Embryonic facial prominence (tissue), 1 donor: ENCODE measurements at regions not wholly inside any gene's neighbourhood (a gene's known extent, or its start where the extent isn't known, plus 50 kb on each side); places are given as distances from the start of the nearest gene placed in this dataset.
"Not testable (repeated sequence)": the region's sequence is repeated elsewhere in the genome, so short reads cannot be mapped to it uniquely, and the experiment has no call there.

Experiments used
- DNase-seq: peaks from one replicate; pipeline ENCODE4 v3.0.0-alpha.2; 2016; ENCODE audit errors: extremely low spot score

GRCh38 chr3:15989419-15989818 is 185.1 kb upstream of the GALNT15 start:
- no peak for DNase-seq

DNA sequence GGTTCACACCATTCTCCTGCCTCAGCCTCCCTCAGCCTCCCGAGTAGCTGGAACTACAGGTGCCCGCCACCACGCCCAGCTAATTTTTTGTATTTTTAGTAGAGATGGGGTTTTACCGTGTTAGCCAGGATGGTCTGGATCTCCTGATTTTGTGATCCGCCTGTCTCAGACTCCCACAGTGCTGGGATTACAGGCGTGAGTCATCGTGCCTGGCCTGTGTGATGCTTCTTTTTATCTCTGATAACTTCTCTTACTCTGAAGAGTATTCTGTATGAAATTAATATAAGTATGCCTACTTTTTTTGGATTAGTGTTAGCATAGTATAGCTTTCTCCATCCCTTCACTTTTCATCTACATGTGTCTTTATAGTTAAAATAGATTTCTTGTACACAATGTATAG is 180.8 kb upstream of the GALNT15 start:
- DNase-seq, result not testable (repeated sequence)

DNA sequence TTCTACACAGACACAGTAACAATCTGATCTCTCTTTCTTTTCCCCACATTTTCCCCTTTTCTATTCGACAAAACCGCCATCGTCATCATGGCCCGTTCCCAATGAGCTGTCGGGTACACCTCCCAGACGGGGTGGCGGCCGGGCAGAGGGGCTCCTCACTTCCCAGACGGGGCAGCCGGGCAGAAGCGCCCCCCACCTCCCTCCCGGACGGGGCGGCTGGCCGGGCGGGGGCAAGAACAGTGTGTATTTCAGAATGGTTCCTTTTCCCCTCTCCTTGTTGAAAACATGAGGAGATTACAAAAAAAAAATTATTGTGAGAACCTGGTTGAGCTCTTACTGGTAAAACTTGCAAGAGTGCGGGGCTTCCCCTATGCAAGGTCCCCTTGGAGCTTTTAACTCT is 178.0 kb upstream of the GALNT15 start:
- DNase-seq, result not testable (repeated sequence)

DNA sequence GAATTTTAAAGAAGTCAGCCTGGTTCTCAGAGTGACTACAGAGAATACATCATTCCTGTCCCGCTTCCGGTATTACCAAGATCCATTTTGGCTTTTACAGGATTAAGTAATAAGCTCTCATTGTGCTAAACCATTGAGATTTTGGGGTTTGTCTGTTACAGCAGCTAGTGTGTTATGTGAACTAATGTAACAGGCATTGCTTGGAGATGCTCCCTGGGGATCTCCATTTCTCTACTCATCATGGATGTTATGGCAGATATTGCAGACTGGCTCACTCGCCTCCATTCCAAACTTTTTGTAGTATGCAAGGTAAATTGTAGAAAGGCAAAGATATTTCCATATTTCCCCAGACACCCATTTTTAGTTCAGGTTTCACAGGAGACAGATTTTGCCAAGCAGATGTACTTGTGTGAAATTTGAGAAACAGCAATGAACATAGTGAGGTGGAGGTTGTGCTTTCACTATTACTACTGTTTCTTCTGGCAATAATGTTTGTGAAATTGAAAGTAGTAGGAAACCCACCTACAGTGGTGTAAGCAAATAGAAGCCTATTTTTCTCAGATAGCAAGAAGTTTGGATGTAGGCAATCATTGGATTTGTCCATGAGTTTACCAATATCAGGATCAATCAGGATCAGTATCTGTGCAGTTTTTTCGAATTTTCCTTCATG is 177.1 kb upstream of the GALNT15 start:
- no peak for DNase-seq

GRCh38 chr3:15998911-15999310 is 175.6 kb upstream of the GALNT15 start:
- DNase-seq, result no peak

- no peak for DNase-seq
Measured at GRCh38 chr3:16004812-16005211, 169.7 kb upstream of the GALNT15 start.

GRCh38 chr3:16011376-16011775 is 163.1 kb upstream of the GALNT15 start:
- DNase-seq, result no peak

DNA sequence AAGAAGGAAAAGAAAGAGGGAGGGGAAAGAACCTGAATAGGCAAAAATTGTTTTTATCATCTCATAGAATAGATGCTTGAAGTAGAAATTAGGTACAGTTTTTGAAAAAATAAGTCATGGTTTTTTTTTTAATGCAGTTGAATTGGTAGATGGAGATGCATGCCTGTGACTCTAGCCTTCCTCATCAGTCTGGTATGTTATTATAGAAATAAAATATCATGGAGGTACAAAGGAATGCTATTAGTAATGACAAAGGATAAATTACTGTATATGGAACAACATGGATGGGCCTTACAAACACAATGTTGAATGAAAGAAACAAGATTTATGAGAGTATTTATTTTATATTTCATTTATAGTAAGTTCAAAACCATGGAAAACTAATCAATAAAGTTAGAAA is 162.4 kb upstream of the GALNT15 start:
- DNase-seq, result no peak

- DNase-seq, result no peak
Measured at GRCh38 chr3:16013568-16013967, 160.9 kb upstream of the GALNT15 start.

GRCh38 chr3:16021801-16022200 is 152.7 kb upstream of the GALNT15 start:
- DNase-seq, result not testable (repeated sequence)

DNA sequence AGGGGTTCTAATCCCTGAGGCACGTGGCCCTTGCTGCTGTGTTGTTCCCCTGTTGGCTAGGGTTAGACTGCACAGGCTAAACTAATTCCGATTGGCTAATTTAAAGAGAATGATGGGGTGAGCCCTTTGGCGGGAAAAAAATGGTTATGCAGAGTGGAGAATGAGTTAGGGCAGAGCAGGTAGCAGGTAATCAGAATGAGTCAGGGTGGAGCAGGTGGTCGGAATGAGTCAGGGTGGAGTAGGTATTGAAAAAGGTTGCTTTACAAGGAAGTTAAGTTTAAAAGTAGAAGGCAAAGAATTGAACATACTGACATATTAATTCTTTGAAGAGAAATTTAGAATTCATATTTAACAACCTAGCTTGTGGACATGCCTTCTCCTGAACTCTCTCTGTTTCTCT is 150.6 kb upstream of the GALNT15 start:
- DNase-seq, result not testable (repeated sequence)

- no peak for DNase-seq
Measured at GRCh38 chr3:16024548-16024947, 149.9 kb upstream of the GALNT15 start.

DNA sequence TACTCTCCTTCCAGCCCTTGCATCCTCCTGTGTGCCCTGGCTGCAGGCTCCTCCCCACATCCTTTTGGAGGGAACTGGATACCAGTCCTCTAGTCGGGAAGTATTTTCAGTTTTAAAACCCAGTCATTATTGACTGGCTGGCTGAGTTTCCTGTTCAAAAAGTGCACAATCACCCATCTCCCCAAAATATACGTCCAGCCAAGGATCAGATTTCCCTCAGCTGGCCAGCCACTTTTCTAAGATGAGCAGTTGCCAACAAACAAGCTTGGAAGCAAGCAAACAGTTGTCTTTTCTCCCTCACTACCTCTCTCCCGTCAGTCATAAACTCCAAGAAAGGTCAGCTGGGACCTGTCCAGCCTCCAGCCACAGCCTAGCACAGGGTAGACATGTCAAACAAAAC is 147.7 kb upstream of the GALNT15 start:
- DNase-seq, result no peak

GRCh38 chr3:16028604-16029003 is 145.9 kb upstream of the GALNT15 start:
- no peak for DNase-seq

DNA sequence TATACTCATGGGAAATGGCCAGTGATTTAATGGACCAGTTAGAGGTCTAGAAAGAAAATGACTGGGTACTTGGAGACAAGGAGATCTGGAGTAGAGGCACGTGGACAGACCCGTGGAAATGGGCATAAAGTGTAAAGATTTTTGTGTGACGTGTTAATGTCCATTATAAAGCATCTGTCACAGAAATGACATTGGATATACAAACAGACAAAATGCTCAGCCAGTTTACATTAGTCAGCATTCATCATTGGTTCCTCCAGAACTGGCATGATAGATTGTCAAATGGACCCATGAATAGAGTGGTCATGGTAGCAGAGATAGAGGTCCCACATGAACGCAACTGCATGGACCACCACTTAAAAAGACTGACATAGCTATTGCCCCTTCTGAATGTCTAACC is 144.1 kb upstream of the GALNT15 start:
- no peak for DNase-seq

DNA sequence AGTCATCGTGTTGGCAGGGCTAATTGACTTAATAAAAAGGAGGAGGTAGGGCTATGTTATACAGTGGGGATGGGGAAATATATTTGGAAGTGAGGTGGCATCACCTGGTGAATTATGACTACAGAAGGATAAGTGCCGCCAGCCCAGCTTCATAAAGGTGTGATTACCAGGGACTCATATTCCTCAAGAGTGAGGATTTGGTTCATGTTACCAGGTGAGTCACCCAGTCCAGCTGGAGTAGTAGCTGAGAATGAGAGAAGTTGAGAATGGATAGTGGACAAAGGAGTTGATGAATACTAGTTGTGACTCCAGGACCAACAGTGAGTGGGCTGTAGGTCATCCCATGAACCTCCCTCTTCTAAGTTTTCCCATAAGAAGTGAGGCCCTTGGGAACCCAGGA is 143.0 kb upstream of the GALNT15 start:
- DNase-seq, result no peak

DNA sequence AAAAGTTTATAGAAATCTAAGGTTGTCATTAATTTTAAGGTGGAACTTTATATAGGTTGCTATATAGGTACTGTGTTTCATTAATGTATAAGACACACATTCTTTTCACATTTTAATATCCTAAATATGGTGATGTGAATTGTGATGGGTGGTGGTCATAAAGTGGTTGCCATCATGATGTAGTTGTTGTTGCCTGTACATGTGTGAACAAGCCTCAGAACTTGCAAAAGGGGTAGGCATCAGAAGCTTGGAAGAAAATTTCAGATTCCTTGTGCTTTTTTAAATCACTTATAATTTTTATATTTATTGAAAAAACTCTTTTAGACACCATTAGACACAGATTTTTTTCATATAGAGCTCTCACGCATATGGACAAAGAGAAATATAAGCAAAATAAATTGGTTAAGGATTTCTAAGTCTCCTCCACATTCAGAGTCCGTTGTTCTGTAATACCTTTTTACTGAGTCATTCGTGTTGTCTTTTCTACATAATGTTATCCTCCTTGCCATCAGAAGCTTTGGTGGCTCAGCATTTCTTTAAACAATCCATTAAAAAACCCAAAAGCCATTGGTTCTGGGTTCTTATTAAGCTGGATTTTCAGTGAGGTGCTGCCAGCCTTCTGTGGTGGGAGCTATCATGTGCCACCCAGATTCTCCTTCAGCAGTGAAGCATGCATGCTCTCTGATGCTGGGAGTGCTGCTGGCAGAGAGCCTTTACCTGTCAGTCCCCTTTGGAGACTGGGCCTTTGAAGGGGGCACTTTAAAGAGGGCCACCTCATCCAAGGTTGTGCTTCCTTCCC is 140.4 kb upstream of the GALNT15 start:
- no peak for DNase-seq

- no peak for DNase-seq
Measured at GRCh38 chr3:16040991-16041390, 133.5 kb upstream of the GALNT15 start.

DNA sequence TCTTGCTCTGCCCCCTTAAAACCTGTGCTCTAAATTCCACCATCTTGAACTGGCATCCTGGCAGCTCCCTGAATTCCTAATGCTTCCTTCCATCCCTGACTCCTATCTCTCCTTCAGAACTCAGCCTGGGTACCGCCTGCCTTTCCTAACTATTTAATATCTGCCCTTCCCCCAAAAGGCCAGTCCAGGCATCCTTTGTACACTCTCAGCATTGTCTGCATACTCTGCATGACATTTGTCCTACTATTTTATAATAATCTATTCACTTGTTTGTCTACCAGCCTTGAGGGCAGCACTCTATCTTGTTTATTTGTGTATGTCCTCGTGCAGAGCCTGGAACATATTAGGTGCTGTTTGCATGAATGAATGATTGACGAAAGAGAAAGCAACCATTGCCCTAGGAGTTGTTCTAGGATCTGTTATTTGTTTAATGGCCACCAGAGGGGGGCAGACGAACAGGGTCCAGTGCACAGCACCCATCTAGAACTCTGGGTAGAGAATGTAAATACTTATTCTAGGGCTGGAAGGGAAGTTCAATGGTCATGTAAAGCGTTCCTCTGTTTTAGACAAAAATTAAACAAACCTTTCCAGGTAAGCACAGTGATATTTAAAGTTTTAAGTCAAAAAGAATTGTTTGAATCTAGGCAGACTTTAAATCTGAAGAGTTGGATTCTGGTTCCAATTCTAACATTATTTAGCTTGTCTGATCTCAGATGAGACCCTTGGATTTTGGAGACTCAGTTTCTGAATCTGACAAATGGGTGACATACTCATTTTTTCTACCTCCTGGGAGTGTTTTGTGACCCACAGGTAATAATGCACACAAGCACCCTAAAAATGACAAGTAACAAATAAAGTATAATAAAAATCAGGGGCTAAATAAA is 125.8 kb upstream of the GALNT15 start:
- no peak for DNase-seq

DNA sequence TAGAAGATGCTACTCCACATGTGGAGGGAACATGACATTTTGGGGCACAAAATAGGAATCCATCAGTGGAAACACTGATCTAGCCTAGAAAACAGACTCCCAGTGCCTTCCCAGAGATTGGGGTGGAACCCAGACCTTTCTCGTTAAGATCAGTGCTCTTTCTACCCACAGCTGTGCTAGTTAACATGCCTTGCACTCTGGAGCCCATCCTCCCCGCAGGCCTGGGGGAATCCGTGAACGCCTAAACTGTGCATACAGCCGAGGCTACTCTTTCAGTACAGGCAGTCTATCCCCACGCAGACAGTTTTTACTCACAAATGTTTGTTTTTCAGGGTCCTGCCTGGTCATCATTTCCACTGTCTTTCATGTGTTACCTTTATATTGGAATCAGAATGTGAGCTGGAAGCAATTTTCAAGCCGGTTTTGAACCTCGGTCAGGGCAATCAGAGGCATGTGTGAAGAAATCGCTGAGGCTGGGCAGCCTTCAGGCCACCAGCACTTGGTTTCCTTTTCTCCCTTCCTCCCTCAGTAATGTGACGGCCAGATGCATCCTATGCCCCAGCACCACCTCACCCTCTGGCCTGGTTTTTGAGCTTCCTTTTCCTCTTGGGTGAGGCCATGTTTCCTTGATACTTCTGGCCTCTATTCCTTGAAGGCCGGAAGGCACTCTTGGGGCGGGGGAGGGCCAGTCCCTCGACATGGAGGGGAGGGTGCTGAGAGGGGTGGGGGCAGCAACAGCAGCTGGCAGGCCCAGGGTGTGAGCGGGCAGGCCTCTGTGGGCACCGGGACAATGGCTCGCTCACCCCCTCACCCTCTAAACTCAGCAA is 123.6 kb upstream of the GALNT15 start:
- DNase-seq, result no peak

DNA sequence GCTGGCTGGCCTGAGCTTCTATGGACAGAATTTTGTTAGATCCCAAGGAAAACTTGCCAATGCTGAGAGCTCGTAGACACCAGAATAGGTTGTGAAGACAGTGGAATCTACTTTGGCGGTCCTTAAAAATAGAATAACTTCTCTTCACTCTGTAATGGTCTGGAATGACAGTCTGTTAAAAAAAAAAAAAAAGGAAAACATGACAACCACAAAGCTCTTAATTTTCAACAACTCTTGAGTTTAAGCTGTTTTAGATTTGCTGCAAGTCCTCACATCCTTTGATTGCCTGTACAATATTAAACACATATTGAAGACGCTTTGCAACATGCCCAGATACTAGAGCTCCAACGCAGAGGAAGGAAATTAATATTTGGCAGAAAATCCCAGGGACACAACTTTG is 122.8 kb upstream of the GALNT15 start:
- DNase-seq, result no peak

DNA sequence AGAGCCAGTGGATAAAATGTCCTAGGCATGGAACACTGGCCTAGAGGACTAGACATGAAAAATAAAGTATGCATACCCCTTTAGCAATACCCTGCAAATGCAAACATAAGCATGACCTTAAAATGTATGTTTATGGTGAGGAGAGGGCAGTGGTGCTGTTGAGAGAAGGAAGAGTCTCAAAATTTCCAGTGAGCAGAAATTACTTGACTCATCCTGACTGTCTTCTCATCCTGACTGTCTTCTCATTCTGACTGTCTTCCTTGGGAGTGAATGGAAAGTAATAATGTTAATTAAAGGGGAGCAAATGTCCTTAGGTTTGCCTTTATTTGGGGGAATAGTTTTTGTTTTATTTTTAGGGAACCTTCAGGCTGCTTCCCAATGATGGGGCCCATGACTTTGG is 121.5 kb upstream of the GALNT15 start:
- no peak for DNase-seq
